AG09319 (cell line): ENCODE measurements at regions not wholly inside any gene's neighbourhood (a gene's known extent, or its start where the extent isn't known, plus 50 kb on each side); places are given as distances from the start of the nearest gene placed in this dataset.

Experiments used
- DNase-seq: peaks from one replicate; pipeline ENCODE4 v3.0.0-alpha.2; 2010; ENCODE audit warnings: low read depth; ENCODE audit errors: extremely low read depth
- TF ChIP-seq, protein P1 (sequence below): IDR thresholded peaks from 2 replicates; pipeline ENCODE4 v1.5.1; 2011; ENCODE audit warnings: low read depth, mild to moderate bottlenecking, inconsistent platforms, low read length, moderate library complexity

DNA sequence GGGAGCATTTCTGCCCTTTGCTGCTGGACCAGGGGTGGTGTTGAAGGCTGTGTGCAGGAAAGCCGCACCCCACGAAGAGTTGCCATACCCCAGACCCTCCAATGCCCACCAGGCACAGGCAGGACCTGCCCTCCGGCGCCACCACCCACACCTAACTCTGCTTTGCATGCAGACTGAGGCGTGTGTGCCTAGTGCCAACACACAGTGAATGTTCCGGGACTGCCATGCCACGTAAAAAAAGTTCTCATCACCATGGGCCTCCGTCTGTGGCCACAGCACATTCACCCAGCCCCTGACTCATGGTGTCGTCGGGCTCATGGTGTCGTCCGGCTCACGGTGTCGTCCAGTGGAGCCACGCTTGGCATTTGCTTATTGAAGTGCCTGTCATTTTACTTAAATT is 184.9 kb upstream of the RAB6C start:
- DNase-seq: no peak
- TF ChIP-seq, protein P1, sequence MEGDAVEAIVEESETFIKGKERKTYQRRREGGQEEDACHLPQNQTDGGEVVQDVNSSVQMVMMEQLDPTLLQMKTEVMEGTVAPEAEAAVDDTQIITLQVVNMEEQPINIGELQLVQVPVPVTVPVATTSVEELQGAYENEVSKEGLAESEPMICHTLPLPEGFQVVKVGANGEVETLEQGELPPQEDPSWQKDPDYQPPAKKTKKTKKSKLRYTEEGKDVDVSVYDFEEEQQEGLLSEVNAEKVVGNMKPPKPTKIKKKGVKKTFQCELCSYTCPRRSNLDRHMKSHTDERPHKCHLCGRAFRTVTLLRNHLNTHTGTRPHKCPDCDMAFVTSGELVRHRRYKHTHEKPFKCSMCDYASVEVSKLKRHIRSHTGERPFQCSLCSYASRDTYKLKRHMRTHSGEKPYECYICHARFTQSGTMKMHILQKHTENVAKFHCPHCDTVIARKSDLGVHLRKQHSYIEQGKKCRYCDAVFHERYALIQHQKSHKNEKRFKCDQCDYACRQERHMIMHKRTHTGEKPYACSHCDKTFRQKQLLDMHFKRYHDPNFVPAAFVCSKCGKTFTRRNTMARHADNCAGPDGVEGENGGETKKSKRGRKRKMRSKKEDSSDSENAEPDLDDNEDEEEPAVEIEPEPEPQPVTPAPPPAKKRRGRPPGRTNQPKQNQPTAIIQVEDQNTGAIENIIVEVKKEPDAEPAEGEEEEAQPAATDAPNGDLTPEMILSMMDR: no peak

DNA sequence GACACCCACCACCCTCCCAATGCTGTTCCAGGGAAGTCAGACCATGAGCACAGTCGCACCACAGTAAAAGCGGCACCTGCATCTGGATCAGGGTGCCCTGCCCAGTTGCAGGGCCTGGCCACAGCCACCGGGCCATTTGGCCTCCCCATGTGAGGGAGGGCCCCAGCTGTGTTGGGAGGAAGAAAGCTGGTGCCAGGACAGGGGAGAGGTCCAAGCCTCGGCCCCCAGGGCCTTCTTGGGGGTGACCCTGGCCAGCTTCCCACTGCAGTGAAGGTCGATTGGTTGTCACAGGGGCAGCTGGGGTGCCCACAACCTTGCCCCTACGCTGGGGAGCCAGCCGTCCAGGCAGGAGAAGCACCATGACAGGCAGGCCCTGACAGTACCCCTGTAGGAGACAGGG is 183.2 kb upstream of the RAB6C start:
- TF ChIP-seq, protein P1: no peak
- DNase-seq: no peak

DNA sequence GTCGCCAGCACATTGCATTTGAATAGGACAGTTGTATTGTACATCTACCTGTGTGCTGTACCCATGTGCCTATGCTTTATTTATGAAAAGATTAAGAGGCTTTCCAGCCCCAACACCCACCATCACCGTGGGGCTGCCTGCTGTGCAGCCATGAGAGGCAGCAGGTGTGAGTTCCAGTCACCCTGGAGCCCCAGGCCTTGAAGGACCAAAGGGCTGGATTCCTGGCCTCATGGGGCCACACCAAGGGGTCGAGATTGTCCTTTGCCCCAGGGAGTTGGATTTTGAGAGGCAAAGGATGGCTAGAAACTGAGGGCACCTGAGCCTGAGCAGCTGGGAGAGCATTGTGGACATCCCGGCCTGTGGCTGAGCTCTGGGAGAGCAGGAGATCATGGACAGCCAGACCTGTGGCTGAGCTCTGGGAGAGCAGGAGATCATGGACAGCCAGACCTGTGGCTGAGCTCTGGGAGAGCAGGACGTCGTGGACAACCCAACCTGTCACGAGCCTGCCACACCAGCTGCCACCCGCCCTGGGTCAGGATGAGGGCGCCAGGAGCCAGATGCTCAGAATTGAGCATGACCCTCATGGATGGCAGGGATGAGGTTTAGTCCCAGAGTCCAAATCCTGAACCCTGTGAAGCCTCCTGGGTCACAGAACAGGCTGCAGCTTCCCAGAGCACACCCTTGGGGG is 182.5 kb upstream of the RAB6C start:
- TF ChIP-seq, protein P1: no peak
- no peak for DNase-seq

DNA sequence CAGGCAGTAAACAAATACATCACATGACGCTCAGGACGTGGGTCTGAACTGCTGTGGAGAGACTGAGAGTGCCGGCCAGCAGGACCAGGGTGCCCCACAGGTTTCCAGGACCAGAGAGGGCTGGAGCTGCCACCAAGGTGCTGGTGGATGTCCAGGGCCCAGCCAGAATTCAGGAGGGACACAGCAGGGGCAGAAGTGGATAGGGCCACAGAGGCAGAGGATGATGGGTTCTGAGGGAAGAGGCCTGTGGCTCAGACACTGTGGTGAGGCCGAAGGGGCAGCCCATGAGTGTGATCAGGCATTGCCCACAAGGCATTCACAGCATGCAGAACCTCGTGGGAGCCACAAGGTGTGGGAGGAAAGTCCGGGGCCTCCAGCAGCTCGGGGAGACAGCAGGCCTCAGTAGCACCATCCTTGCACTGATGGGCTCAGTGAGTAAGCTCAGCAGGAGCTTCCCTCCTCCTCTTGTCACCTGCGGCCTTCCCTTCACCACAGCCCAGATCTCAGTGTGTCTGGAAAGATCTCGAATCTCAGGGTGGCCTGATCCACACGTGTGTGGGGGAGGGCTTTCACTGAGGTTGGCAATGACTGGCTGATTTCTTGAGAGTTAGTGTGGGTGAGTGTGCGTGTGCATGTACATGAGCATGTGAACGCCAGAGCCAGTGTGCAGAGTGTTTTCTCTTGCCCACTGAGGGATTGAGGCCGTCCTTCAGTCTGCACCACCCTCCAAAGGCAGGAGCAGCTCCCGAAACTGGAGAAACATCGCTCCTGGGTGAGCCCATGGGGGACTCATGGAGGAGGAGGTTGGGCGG is 181.8 kb upstream of the RAB6C start:
- no peak for DNase-seq
- TF ChIP-seq, protein P1: no peak

DNA sequence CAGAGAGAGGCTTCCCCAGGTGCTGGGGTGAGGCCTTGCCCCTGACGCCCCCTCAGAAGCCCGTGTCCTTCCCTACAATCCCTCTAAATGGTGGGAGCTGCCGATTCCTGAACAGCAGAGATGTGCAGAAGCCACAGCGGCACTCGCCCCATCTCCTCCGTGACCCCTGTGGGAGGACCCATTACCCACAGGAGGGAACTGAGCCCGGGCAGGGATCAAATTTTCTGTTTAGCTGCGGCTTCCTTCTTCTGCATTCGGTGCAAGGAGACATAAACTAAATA is 181.2 kb upstream of the RAB6C start:
- TF ChIP-seq, protein P1: no peak

DNA sequence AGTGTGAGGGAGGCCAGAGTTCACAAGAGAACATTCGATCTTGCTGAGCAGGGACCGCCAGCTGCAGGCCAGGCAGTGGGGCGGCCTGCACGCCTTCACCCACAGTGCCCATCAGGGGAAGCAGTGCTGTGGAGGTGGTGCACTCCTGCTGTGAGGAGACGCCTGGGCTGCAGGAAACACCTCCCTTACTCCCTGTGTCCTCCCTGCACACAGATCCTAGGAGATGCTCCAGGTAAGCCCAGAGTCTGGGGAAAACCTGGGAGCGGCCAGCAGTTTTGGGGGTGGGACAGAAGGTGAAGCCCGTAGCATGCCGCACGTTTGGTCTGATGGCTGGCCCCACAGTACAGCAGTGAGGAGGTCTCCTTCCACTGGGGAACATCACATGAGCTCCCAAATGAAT is 180.8 kb upstream of the RAB6C start:
- DNase-seq: no peak
- TF ChIP-seq, protein P1: no peak

More for the DNA sequence above, 181.2 kb upstream of the RAB6C start:
- DNase-seq: no peak

DNA sequence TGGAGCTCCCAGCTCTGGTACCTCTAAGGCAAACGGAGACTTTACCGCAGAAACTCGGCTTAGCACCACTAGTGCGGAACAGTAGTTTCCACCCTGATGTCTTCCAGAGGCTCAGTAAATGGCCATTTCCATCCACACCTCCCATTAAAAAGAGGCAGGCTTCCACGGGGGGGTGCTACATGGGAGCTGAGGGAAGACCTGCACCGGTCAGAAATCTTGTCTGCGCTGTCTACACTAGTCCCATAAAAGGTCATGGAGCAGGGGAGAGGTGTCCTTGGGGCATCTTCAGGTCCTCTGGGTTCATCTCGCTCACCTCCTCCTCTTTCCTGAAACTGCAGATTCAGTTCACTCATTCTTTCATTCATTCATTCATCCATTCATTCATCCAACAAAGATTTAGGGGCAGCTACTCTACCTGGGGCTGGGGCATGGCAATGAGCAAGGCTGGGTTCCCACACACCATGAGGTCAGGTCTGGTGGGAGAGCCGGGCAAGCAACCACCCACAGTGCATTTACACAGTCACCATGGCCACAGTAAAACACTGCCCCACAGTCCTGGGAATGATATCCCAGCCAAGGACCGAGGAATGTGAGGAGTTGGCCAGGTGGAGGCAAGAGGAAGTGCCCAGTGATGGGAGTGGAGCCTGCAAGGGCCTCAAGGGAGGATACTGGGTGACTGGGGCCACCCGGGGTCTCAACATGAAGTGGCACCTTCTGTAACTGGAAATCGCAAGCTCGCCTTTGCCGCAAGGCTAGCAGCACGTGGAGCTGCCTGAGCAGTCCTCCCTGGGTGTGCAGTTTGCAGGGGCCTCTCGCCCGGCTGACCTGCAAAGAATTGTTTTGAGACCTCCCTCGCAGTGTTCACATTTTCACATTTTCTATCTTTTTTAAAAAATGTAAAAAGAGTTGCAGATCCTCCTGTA is 180.2 kb upstream of the RAB6C start:
- no peak for DNase-seq
- TF ChIP-seq, protein P1: no peak
